ENCODE measurements at regions not wholly inside any gene's neighbourhood (a gene's known extent, or its start where the extent isn't known, plus 50 kb on each side); places are given as distances from the start of the nearest gene placed in this dataset.

- no peak for TF ChIP-seq USF1 (IDR thresholded peaks at IDR 0.05; ENCODE audit: borderline replicate concordance, extremely low read length, insufficient read depth, low read depth, low read length)
- TF ChIP-seq CTCF (IDR thresholded peaks at IDR 0.05 in 2 of 3, conservative IDR thresholded peaks at IDR 0.05 in 1 of 3; ENCODE audit: control insufficient read depth in 2 of 3, extremely low read depth in 1 of 3, insufficient read depth in 1 of 3, low read depth in 3 of 3, low read length in 3 of 3): no peak
- no peak for TF ChIP-seq ZNF24 (IDR thresholded peaks at IDR 0.05)
- no peak for TF ChIP-seq POLR2A (IDR thresholded peaks at IDR 0.05; ENCODE audit: low read depth, low read length)
- TF ChIP-seq EZH2 (IDR thresholded peaks at IDR 0.05; ENCODE audit: borderline replicate concordance, control insufficient read depth, low read depth, low read length): no peak
- TF ChIP-seq PAX5 (IDR thresholded peaks at IDR 0.05; ENCODE audit: borderline replicate concordance, low read depth, low read length): no peak
Measured at GRCh38 chr4:159719531-159719930, 616.7 kb downstream of the RAPGEF2 start.
